Hepatocyte (in vitro differentiated cells): ENCODE measurements at regions not wholly inside any gene's neighbourhood (a gene's known extent, or its start where the extent isn't known, plus 50 kb on each side); places are given as distances from the start of the nearest gene placed in this dataset.

Source experiments
- EZH2 ChIP-seq: fragments of 200-600 bp; sonication (generic); IDR thresholded peaks from 2 replicates; pipeline ENCODE4 v1.6.1; 2016; ENCODE audit warnings: antibody characterized with exemption, mild to moderate bottlenecking, borderline replicate concordance
- EZH2phosphoT487 ChIP-seq: fragments of 200-600 bp; sonication (generic); IDR thresholded peaks from one replicate; pipeline ENCODE4 v1.6.1; 2018; ENCODE audit warnings: antibody characterized with exemption, mild to moderate bottlenecking, low read depth, moderate library complexity; ENCODE audit not compliant: unreplicated experiment, severe bottlenecking
- TF ChIP-seq, protein P1 (sequence below): fragments of 200-600 bp; sonication (generic); IDR thresholded peaks from 2 replicates; pipeline ENCODE4 v1.5.1; 2016; ENCODE audit warnings: antibody characterized with exemption, mild to moderate bottlenecking; ENCODE audit not compliant: poor library complexity

DNA sequence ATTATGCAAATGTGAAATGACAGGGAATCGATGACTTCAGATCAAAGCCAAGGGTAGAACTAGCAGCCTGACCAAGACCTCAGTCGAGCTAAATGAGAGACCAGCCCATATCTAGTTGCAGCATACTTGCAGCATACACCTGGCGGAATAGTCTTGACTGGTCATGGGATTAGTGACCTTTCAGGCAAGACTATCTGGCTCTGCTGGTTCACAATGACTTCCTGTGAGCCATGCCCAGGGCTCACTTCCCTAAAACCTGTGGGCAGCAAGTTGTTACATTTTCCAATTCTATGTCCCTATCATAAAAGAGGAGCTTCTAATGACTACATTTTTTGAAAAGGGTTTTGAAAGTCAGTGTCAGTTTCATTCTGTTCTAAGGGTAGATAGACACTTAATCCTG is 1624.9 kb upstream of the CELF4 start:
- TF ChIP-seq, protein P1, sequence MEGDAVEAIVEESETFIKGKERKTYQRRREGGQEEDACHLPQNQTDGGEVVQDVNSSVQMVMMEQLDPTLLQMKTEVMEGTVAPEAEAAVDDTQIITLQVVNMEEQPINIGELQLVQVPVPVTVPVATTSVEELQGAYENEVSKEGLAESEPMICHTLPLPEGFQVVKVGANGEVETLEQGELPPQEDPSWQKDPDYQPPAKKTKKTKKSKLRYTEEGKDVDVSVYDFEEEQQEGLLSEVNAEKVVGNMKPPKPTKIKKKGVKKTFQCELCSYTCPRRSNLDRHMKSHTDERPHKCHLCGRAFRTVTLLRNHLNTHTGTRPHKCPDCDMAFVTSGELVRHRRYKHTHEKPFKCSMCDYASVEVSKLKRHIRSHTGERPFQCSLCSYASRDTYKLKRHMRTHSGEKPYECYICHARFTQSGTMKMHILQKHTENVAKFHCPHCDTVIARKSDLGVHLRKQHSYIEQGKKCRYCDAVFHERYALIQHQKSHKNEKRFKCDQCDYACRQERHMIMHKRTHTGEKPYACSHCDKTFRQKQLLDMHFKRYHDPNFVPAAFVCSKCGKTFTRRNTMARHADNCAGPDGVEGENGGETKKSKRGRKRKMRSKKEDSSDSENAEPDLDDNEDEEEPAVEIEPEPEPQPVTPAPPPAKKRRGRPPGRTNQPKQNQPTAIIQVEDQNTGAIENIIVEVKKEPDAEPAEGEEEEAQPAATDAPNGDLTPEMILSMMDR = no peak
- TF ChIP-seq EZH2 = no peak
- TF ChIP-seq EZH2phosphoT487 = no peak
